ENCODE measurements at regions not wholly inside any gene's neighbourhood (a gene's known extent, or its start where the extent isn't known, plus 50 kb on each side); places are given as distances from the start of the nearest gene placed in this dataset.

GRCh38 chr3:6578526-6578925, 282.4 kb upstream of the GRM7 start:
- Mint-ChIP-seq H3K9me3 (ENCODE audit: unreplicated experiment) (no peaks in the 10 kb centered on the region), H3K27me3 (ENCODE audit: low read depth, unreplicated experiment) (no peaks in the 10 kb centered on the region), H3K27ac (ENCODE audit: unreplicated experiment) (no peak overlapping the region), H3K36me3 (ENCODE audit: low read depth, unreplicated experiment) (no peaks in the 10 kb centered on the region), H3K4me1 (ENCODE audit: low read depth, unreplicated experiment) (no peaks in the 10 kb centered on the region), H3K4me3 (ENCODE audit: unreplicated experiment) (no peak overlapping the region)
- FAIRE-seq: no peak
- Histone ChIP-seq H3K36me3 (ENCODE audit: insufficient read depth, low read length) (no peaks in the 10 kb centered on the region), H3K4me2 (ENCODE audit: low read length) (no peak overlapping the region), H4K20me1 (ENCODE audit: insufficient read depth, low read length) (no peaks in the 10 kb centered on the region), H3K4me1 (ENCODE audit: insufficient read depth, low read length) (no peaks in the 10 kb centered on the region), H3K9ac (ENCODE audit: low read length) (no peak overlapping the region), H3K27me3 (ENCODE audit: insufficient read depth, low read length) (no peaks in the 10 kb centered on the region), H3K4me3 (ENCODE audit: insufficient read depth, low read depth, low read length) (no peak overlapping the region), H3K27ac (ENCODE audit: low read depth, low read length) (no peak overlapping the region), H2AFZ (ENCODE audit: low read depth, low read length) (no peak overlapping the region), H3K79me2 (ENCODE audit: insufficient read depth, low read length) (no peaks in the 10 kb centered on the region), H3K9me3 (ENCODE audit: insufficient read depth, low read depth, low read length) (peaks cover 2% of the 10 kb centered on the region)
- TF ChIP-seq, protein P1, sequence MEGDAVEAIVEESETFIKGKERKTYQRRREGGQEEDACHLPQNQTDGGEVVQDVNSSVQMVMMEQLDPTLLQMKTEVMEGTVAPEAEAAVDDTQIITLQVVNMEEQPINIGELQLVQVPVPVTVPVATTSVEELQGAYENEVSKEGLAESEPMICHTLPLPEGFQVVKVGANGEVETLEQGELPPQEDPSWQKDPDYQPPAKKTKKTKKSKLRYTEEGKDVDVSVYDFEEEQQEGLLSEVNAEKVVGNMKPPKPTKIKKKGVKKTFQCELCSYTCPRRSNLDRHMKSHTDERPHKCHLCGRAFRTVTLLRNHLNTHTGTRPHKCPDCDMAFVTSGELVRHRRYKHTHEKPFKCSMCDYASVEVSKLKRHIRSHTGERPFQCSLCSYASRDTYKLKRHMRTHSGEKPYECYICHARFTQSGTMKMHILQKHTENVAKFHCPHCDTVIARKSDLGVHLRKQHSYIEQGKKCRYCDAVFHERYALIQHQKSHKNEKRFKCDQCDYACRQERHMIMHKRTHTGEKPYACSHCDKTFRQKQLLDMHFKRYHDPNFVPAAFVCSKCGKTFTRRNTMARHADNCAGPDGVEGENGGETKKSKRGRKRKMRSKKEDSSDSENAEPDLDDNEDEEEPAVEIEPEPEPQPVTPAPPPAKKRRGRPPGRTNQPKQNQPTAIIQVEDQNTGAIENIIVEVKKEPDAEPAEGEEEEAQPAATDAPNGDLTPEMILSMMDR (IDR thresholded peaks at IDR 0.05; ENCODE audit: insufficient read depth, low read depth, low read length): no peak
- TF ChIP-seq EZH2 (IDR thresholded peaks at IDR 0.05; ENCODE audit: insufficient read depth, low read length): no peak
- no peak for DNase-seq (ENCODE audit: low read depth)

DNA sequence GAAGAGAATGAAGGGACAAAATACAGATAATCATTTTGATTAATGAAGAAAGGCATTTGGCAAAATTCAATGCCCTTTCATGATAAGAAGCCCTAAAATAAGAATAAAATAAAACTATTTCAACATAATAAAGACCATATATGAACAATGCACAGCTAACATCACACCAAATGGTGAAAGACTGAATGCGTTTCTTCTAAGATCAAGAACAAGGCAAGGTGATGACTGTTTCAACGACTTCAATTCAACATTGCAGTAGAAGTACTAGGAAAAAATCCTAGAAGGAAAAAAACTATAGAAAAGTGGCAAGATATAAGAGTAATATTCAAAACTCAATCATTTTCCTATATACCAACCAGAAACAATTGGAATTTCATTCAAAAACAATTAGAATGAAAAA, 280.1 kb upstream of the GRM7 start:
- Mint-ChIP-seq H3K4me3 (ENCODE audit: unreplicated experiment) (no peak overlapping the region), H3K27me3 (ENCODE audit: low read depth, unreplicated experiment) (no peaks in the 10 kb centered on the region), H3K27ac (ENCODE audit: unreplicated experiment) (no peak overlapping the region), H3K36me3 (ENCODE audit: low read depth, unreplicated experiment) (no peaks in the 10 kb centered on the region), H3K4me1 (ENCODE audit: low read depth, unreplicated experiment) (no peaks in the 10 kb centered on the region), H3K9me3 (ENCODE audit: unreplicated experiment) (peaks cover under 1% of the 10 kb centered on the region)
- TF ChIP-seq, protein P1 (IDR thresholded peaks at IDR 0.05; ENCODE audit: insufficient read depth, low read depth, low read length): no peak
- no peak for TF ChIP-seq EZH2 (IDR thresholded peaks at IDR 0.05; ENCODE audit: insufficient read depth, low read length)
- DNase-seq (ENCODE audit: low read depth): no peak
- no peaks in the 10 kb centered on the region for H3K79me2 ChIP-seq (ENCODE audit: insufficient read depth, low read length)
- no peaks in the 10 kb centered on the region for H3K4me1 ChIP-seq (ENCODE audit: insufficient read depth, low read length)
- no peaks in the 10 kb centered on the region for H3K27me3 ChIP-seq (ENCODE audit: insufficient read depth, low read length)
- H4K20me1 ChIP-seq (ENCODE audit: insufficient read depth, low read length): no peaks in the 10 kb centered on the region
- no peak overlapping the region for H3K4me2 ChIP-seq (ENCODE audit: low read length)
- no peak overlapping the region for H3K9ac ChIP-seq (ENCODE audit: low read length)
- H3K36me3 ChIP-seq (ENCODE audit: insufficient read depth, low read length): no peaks in the 10 kb centered on the region
- FAIRE-seq: no peak
- H2AFZ ChIP-seq (ENCODE audit: low read depth, low read length): no peak overlapping the region
- no peak overlapping the region for H3K27ac ChIP-seq (ENCODE audit: low read depth, low read length)
- H3K9me3 ChIP-seq (ENCODE audit: insufficient read depth, low read depth, low read length): peaks cover 2% of the 10 kb centered on the region
- H3K4me3 ChIP-seq (ENCODE audit: insufficient read depth, low read depth, low read length): no peak overlapping the region

GRCh38 chr3:6585360-6585759, 275.6 kb upstream of the GRM7 start:
- Histone ChIP-seq H3K9me3 (ENCODE audit: insufficient read depth, low read depth, low read length) (peaks cover 2% of the 10 kb centered on the region), H3K4me3 (ENCODE audit: insufficient read depth, low read depth, low read length) (no peak overlapping the region), H3K27ac (ENCODE audit: low read depth, low read length) (no peak overlapping the region), H3K9ac (ENCODE audit: low read length) (no peak overlapping the region), H4K20me1 (ENCODE audit: insufficient read depth, low read length) (no peaks in the 10 kb centered on the region), H3K4me1 (ENCODE audit: insufficient read depth, low read length) (no peaks in the 10 kb centered on the region), H3K27me3 (ENCODE audit: insufficient read depth, low read length) (no peaks in the 10 kb centered on the region), H3K36me3 (ENCODE audit: insufficient read depth, low read length) (no peaks in the 10 kb centered on the region), H3K4me2 (ENCODE audit: low read length) (no peak overlapping the region), H2AFZ (ENCODE audit: low read depth, low read length) (no peak overlapping the region), H3K79me2 (ENCODE audit: insufficient read depth, low read length) (no peaks in the 10 kb centered on the region)
- no peak overlapping the region for H3K4me3 Mint-ChIP-seq (ENCODE audit: unreplicated experiment)
- TF ChIP-seq, protein P1 (IDR thresholded peaks at IDR 0.05; ENCODE audit: insufficient read depth, low read depth, low read length): no peak
- TF ChIP-seq EZH2 (IDR thresholded peaks at IDR 0.05; ENCODE audit: insufficient read depth, low read length): no peak
- no peak overlapping the region for H3K27ac Mint-ChIP-seq (ENCODE audit: unreplicated experiment)
- no peaks in the 10 kb centered on the region for H3K36me3 Mint-ChIP-seq (ENCODE audit: low read depth, unreplicated experiment)
- H3K27me3 Mint-ChIP-seq (ENCODE audit: low read depth, unreplicated experiment): no peaks in the 10 kb centered on the region
- no peaks in the 10 kb centered on the region for H3K4me1 Mint-ChIP-seq (ENCODE audit: low read depth, unreplicated experiment)
- H3K9me3 Mint-ChIP-seq (ENCODE audit: unreplicated experiment): peaks cover 4% of the 10 kb centered on the region
- DNase-seq (ENCODE audit: low read depth): no peak
- FAIRE-seq: no peak
